Stomach (tissue), 4 donors: ENCODE measurements at regions not wholly inside any gene's neighbourhood (a gene's known extent, or its start where the extent isn't known, plus 50 kb on each side); places are given as distances from the start of the nearest gene placed in this dataset.

Source experiments
- CTCF ChIP-seq, 7 experiments: fragments of 450-650 bp in 4 of 7; fragments of 200-600 bp in 3 of 7; sonication (generic) in 3 of 7; IDR thresholded peaks; one replicate each; pipeline ENCODE4 v1.5.1; 2016 to 2019; ENCODE audit warnings: antibody characterized with exemption in 7 of 7, control low read depth in 2 of 7, mild to moderate bottlenecking in 1 of 7
- EP300 ChIP-seq: sonication (generic); formaldehyde crosslinking; IDR thresholded peaks from one replicate; pipeline ENCODE4 v1.6.1; 2017; ENCODE audit warnings: antibody characterized with exemption
- POLR2A ChIP-seq, 4 donors: fragments of 450-650 bp; IDR thresholded peaks; one replicate each; pipeline ENCODE4 v1.6.1; 2016; ENCODE audit warnings: antibody characterized with exemption in 4 of 4, control low read depth in 2 of 4, mild to moderate bottlenecking in 1 of 4, moderate library complexity in 1 of 4
- POLR2AphosphoS5 ChIP-seq, 3 donors: sonication (generic); formaldehyde crosslinking; IDR thresholded peaks; one replicate each; pipeline ENCODE4 v1.6.1; 2016; ENCODE audit warnings: antibody characterized with exemption in 3 of 3

- no peak for TF ChIP-seq POLR2A (IDR thresholded peaks at IDR 0.05)
- no peak for TF ChIP-seq CTCF (IDR thresholded peaks at IDR 0.05)
- TF ChIP-seq EP300, result no peak
- no peak for TF ChIP-seq POLR2AphosphoS5 (IDR thresholded peaks at IDR 0.05)
Measured at GRCh38 chr6:54786154-54786553, 60.4 kb upstream of the FAM83B start.
